ENCODE measurements at regions not wholly inside any gene's neighbourhood (a gene's known extent, or its start where the extent isn't known, plus 50 kb on each side); places are given as distances from the start of the nearest gene placed in this dataset.

- Histone ChIP-seq H3K4me3 (ENCODE audit: low read depth, low read length) (no peak overlapping the region), H3K36me3 (ENCODE audit: control insufficient read depth, insufficient read depth, low read length) (no peaks in the 10 kb centered on the region), H3K27me3 (ENCODE audit: control insufficient read depth, insufficient read depth, low read length) (peaks cover 21% of the 10 kb centered on the region)
- DNase-seq (ENCODE audit: low read depth): no peak
- CTCF ChIA-PET: interaction anchor here (1.4 kb wide), 1 partner anchor 10 kb away, joined by 3 read pairs; no protein-coding TSS in a partner anchor
- TF ChIP-seq CTCF (IDR thresholded peaks at IDR 0.05; ENCODE audit: insufficient read depth, low read depth, low read length): no peak
- POLR2A ChIA-PET: no interaction called here
These were observed 61.2 kb upstream of the ATL2 start for GRCh38 chr2:38438133-38438882.

- POLR2A ChIA-PET: no interaction called here
These were observed 59.2 kb upstream of the ATL2 start for GRCh38 chr2:38436227-38436664.

GRCh38 chr2:38435775-38436174 lies 58.7 kb upstream of the ATL2 start:
- CTCF ChIA-PET: no interaction called here
- Histone ChIP-seq H3K27me3 (ENCODE audit: control insufficient read depth, insufficient read depth, low read length) (peaks cover 18% of the 10 kb centered on the region), H3K36me3 (ENCODE audit: control insufficient read depth, insufficient read depth, low read length) (no peaks in the 10 kb centered on the region), H3K4me3 (ENCODE audit: low read depth, low read length) (no peak overlapping the region)
- no peak for DNase-seq (ENCODE audit: low read depth)
- no peak for TF ChIP-seq CTCF (IDR thresholded peaks at IDR 0.05; ENCODE audit: insufficient read depth, low read depth, low read length)
- POLR2A ChIA-PET: no interaction called here

More at GRCh38 chr2:38436227-38436664, 59.2 kb upstream of the ATL2 start:
- DNase-seq (ENCODE audit: low read depth): no peak
- Histone ChIP-seq H3K27me3 (ENCODE audit: control insufficient read depth, insufficient read depth, low read length) (peaks cover 20% of the 10 kb centered on the region), H3K36me3 (ENCODE audit: control insufficient read depth, insufficient read depth, low read length) (no peaks in the 10 kb centered on the region), H3K4me3 (ENCODE audit: low read depth, low read length) (no peak overlapping the region)
- no peak for TF ChIP-seq CTCF (IDR thresholded peaks at IDR 0.05; ENCODE audit: insufficient read depth, low read depth, low read length)
- CTCF ChIA-PET: no interaction called here

- H3K27me3 ChIP-seq (ENCODE audit: control insufficient read depth, insufficient read depth, low read length): peaks cover 17% of the 10 kb centered on the region; the same call in 1 of the 2 replicates
- ChIA-PET CTCF (no interaction called here), POLR2A (no interaction called here)
- H3K4me3 ChIP-seq (ENCODE audit: low read depth, low read length): no peak overlapping the region
- no peak for TF ChIP-seq CTCF (IDR thresholded peaks at IDR 0.05; ENCODE audit: insufficient read depth, low read depth, low read length)
- H3K36me3 ChIP-seq (ENCODE audit: control insufficient read depth, insufficient read depth, low read length): no peaks in the 10 kb centered on the region
- no peak for DNase-seq (ENCODE audit: low read depth)
These were observed 57.5 kb upstream of the ATL2 start for GRCh38 chr2:38434595-38434994.

GRCh38 chr2:38433607-38433975 lies 56.5 kb upstream of the ATL2 start:
- ChIA-PET POLR2A (no interaction called here), CTCF (interaction anchor here (1.0 kb wide), 1 partner anchor 16 kb away, joined by 3 read pairs; no protein-coding TSS in a partner anchor)

More at GRCh38 chr2:38433607-38433975, 56.5 kb upstream of the ATL2 start:
- no peak for TF ChIP-seq CTCF (IDR thresholded peaks at IDR 0.05; ENCODE audit: insufficient read depth, low read depth, low read length)
- DNase-seq (ENCODE audit: low read depth): no peak
- no peaks in the 10 kb centered on the region for H3K36me3 ChIP-seq (ENCODE audit: control insufficient read depth, insufficient read depth, low read length)
- H3K27me3 ChIP-seq (ENCODE audit: control insufficient read depth, insufficient read depth, low read length): peaks cover 13% of the 10 kb centered on the region; the same call in 1 of the 2 replicates
- H3K4me3 ChIP-seq (ENCODE audit: low read depth, low read length): no peak overlapping the region

Data from BJ (cell line).